Tibial nerve (tissue), 4 donors: ENCODE measurements at regions not wholly inside any gene's neighbourhood (a gene's known extent, or its start where the extent isn't known, plus 50 kb on each side); places are given as distances from the start of the nearest gene placed in this dataset.

ENCODE experiments used
- DNase-seq, 2 donors: peaks; one replicate each; pipeline ENCODE4 v3.0.0-alpha.2; 2019; ENCODE audit warnings: low spot score in 2 of 2
- H3K27ac ChIP-seq, 4 donors: fragments of 200-600 bp; sonication (generic) in 3 of 4; one replicate each; pipeline ENCODE4 v1.5.1; 2017 to 2019; ENCODE audit warnings: mild to moderate bottlenecking in 1 of 4
- H3K27me3 ChIP-seq, 2 donors: fragments of 200-600 bp; sonication (generic) in 1 of 2; one replicate each; pipeline versions ENCODE4 v1.5.1 to v1.6.0; 2017 to 2019
- H3K36me3 ChIP-seq, 3 donors: fragments of 200-600 bp; sonication (generic); one replicate each; pipeline ENCODE4 v1.5.1; 2018 to 2019
- H3K4me1 ChIP-seq, 4 donors: fragments of 200-600 bp; sonication (generic) in 3 of 4; one replicate each; pipeline ENCODE4 v1.5.1; 2017 to 2019
- H3K4me3 ChIP-seq, 4 donors: fragments of 200-600 bp; sonication (generic) in 3 of 4; one replicate each; pipeline ENCODE4 v1.5.1; 2017 to 2019; ENCODE audit warnings: mild to moderate bottlenecking in 1 of 4, moderate library complexity in 1 of 4
- H3K9me3 ChIP-seq, 4 donors: fragments of 200-600 bp; sonication (generic) in 3 of 4; one replicate each; pipeline ENCODE4 v1.5.1; 2017 to 2019
- CTCF ChIP-seq, 5 experiments: fragments of 200-600 bp in 3 of 5; fragments of 450-650 bp in 2 of 5; sonication (generic) in 3 of 5; IDR thresholded peaks; one replicate each; pipeline ENCODE4 v1.5.1; 2016 to 2019; ENCODE audit warnings: antibody characterized with exemption in 5 of 5, mild to moderate bottlenecking in 3 of 5, moderate library complexity in 2 of 5
- EP300 ChIP-seq, 2 donors: sonication (generic); formaldehyde crosslinking; IDR thresholded peaks; one replicate each; pipeline ENCODE4 v1.6.1; 2017; ENCODE audit warnings: antibody characterized with exemption in 2 of 2, mild to moderate bottlenecking in 1 of 2
- POLR2A ChIP-seq, 2 donors: fragments of 450-650 bp; IDR thresholded peaks; one replicate each; pipeline ENCODE4 v1.6.1; 2017; ENCODE audit warnings: antibody characterized with exemption in 2 of 2, mild to moderate bottlenecking in 2 of 2, moderate library complexity in 2 of 2
- WGBS, 2 donors: methylation state at CpG; one replicate each; pipeline ENCODE4 v1.1.5; 2018; 5-methylcytosine and 5-hydroxymethylcytosine counted together

- WGBS, 2 donors, result 55 to 64% methylated on average over 3 of the region's 3 CpGs
- Histone ChIP-seq H3K27ac (no peak overlapping the region), H3K36me3 (no peaks in the 10 kb centered on the region), H3K9me3 (no peaks in the 10 kb centered on the region), H3K27me3 (no peaks in the 10 kb centered on the region), H3K4me1 (no peaks in the 10 kb centered on the region), H3K4me3 (no peak overlapping the region)
- DNase-seq, result no peak
- no peak for TF ChIP-seq EP300 (IDR thresholded peaks at IDR 0.05)
These were observed 1281.2 kb upstream of the ADGRB3 start for GRCh38 chr6:67353861-67354260.

- 84 to 86% methylated on average over 10 of the region's 10 CpGs for WGBS, 2 donors
- H3K4me1 ChIP-seq, result no peaks in the 10 kb centered on the region
- H3K36me3 ChIP-seq, result no peaks in the 10 kb centered on the region
- TF ChIP-seq POLR2A (IDR thresholded peaks at IDR 0.05) (no peak), CTCF (IDR thresholded peaks at IDR 0.05) (no peak)
- no peak overlapping the region for H3K4me3 ChIP-seq
- no peaks in the 10 kb centered on the region for H3K27me3 ChIP-seq
- no peaks in the 10 kb centered on the region for H3K9me3 ChIP-seq
- no peak overlapping the region for H3K27ac ChIP-seq
- DNase-seq, result no peak
These were observed 1282.4 kb upstream of the ADGRB3 start for GRCh38 chr6:67352717-67353116.

DNA sequence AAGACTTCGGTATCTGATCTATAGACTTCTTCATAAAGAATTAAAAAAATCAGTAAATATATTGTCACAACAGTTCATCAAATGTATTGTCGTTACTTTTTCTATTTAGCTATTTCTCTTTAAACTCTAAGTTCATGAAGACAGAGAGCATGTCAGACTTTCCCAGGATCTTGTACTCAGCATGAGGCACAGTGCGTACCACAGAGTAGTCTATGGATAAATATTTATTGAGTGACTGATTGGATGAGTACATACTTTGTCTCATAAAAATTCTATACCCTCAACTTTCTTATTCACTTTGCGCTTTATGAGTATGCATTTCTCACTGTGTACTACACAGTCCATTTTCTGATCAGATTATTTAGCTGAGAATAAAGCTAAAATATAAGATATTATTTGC, 1284.4 kb upstream of the ADGRB3 start:
- no peaks in the 10 kb centered on the region for H3K36me3 ChIP-seq
- no peak overlapping the region for H3K27ac ChIP-seq
- H3K27me3 ChIP-seq, result no peaks in the 10 kb centered on the region
- H3K9me3 ChIP-seq, result no peaks in the 10 kb centered on the region
- no peaks in the 10 kb centered on the region for H3K4me1 ChIP-seq
- DNase-seq, result no peak
- TF ChIP-seq EP300 (IDR thresholded peaks at IDR 0.05) (no peak), POLR2A (IDR thresholded peaks at IDR 0.05) (no peak), CTCF (IDR thresholded peaks at IDR 0.05) (no peak)
- no peak overlapping the region for H3K4me3 ChIP-seq
- 92 to 94% methylated on average over 4 of the region's 4 CpGs for WGBS, 2 donors

- H3K9me3 ChIP-seq, result no peaks in the 10 kb centered on the region
- no peaks in the 10 kb centered on the region for H3K4me1 ChIP-seq
- no peak overlapping the region for H3K4me3 ChIP-seq
- no peak for TF ChIP-seq POLR2A (IDR thresholded peaks at IDR 0.05)
- no peak for TF ChIP-seq EP300 (IDR thresholded peaks at IDR 0.05)
- TF ChIP-seq CTCF (IDR thresholded peaks at IDR 0.05), result no peak
- H3K36me3 ChIP-seq, result no peaks in the 10 kb centered on the region
- H3K27me3 ChIP-seq, result no peaks in the 10 kb centered on the region
- H3K27ac ChIP-seq, result no peak overlapping the region
- 85 to 88% methylated on average over 7 of the region's 7 CpGs for WGBS, 2 donors
- DNase-seq, result no peak
These were observed 1289.1 kb upstream of the ADGRB3 start for GRCh38 chr6:67345946-67346345.

DNA sequence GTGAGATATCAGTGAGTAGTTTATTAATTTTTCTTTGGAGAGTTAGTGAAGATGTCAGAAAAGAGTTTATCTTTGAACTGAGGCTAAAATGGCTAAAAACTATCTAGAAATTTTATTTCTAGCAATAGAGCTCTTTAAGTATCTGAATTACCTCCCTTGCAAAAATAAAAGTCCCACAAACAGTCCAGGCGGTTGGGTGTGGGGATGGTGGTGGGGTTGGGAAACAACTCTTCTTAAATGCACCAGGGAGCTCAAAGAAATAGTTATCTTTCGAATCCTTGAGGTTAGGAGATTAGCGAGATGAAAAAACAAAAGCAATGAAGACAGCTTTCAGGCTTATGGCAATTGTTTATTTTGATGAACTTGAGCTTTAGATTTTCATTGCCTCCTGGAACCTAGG, 1299.1 kb upstream of the ADGRB3 start:
- no peaks in the 10 kb centered on the region for H3K4me1 ChIP-seq
- H3K36me3 ChIP-seq, result no peaks in the 10 kb centered on the region
- no peak overlapping the region for H3K4me3 ChIP-seq
- no peak overlapping the region for H3K27ac ChIP-seq
- no peaks in the 10 kb centered on the region for H3K27me3 ChIP-seq
- TF ChIP-seq EP300 (IDR thresholded peaks at IDR 0.05), result no peak
- DNase-seq, result no peak
- H3K9me3 ChIP-seq, result no peaks in the 10 kb centered on the region
- 58 to 65% methylated on average over 3 of the region's 3 CpGs for WGBS, 2 donors

DNA sequence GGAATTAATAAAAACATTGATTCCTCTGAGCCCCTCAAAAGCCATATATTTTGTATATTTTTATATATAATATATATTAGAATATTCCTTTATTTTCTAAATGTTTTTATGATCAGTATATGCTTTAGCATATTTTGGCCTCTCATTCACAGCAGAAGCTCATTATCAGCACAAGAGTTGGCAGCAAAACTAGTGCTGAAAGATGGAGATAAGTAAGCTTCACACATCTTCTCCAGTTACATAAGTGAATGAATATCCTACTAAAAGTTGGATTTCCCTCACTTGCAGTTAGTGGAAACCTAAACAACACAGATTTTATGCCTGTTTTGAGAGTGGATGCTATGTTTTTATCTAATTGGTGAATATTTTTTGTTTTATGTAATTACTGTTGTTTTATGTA, 1303.8 kb upstream of the ADGRB3 start:
- DNase-seq, result no peak
- H3K27me3 ChIP-seq, result no peaks in the 10 kb centered on the region
- H3K4me1 ChIP-seq, result no peaks in the 10 kb centered on the region
- H3K27ac ChIP-seq, result no peak overlapping the region
- no peaks in the 10 kb centered on the region for H3K36me3 ChIP-seq
- no peak for TF ChIP-seq POLR2A (IDR thresholded peaks at IDR 0.05)
- TF ChIP-seq EP300 (IDR thresholded peaks at IDR 0.05), result no peak
- TF ChIP-seq CTCF (IDR thresholded peaks at IDR 0.05), result no peak
- H3K9me3 ChIP-seq, result no peaks in the 10 kb centered on the region
- H3K4me3 ChIP-seq, result no peak overlapping the region
